GM12878 (cell line): ENCODE measurements at regions not wholly inside any gene's neighbourhood (a gene's known extent, or its start where the extent isn't known, plus 50 kb on each side); places are given as distances from the start of the nearest gene placed in this dataset.

Experiments used
- ATAC-seq: fragments of 200-7000 bp; cut with Tn5 transposase; 3 replicates; pipeline ENCODE4 v1.9.1; 2020; ENCODE audit warnings: mild to moderate bottlenecking, moderate library complexity
- BruUV-seq: library from RNA; stranded (reverse); fragments of 400-500 nt; replicated peaks from 2 replicates; lab custom pipeline; 2021; lab: Mats Ljungman, UMichigan
- CTCF ChIA-PET: fragments of 300-600 bp; sonication (Branson Sonifier 250); formaldehyde crosslinking; extraction: SDS; loops from one replicate; lab custom pipeline; 2021; ENCODE audit warnings: inconsistent platforms; lab: Yijun Ruan, JAX
- POLR2A ChIA-PET: fragments of 350-600 bp; formaldehyde crosslinking; extraction: SDS; loops from one replicate; lab custom pipeline; 2021; ENCODE audit warnings: inconsistent platforms; lab: Charles Lee
- RAD21 ChIA-PET: fragments of 300-600 bp; sonication (Branson Sonifier 250); formaldehyde crosslinking; loops from one replicate; lab custom pipeline; 2023; ENCODE audit warnings: antibody characterized with exemption; ENCODE audit not compliant: unreplicated experiment; lab: Charles Lee
- SMC1A ChIA-PET: fragments of 300-600 bp; sonication (Branson Sonifier 250); formaldehyde crosslinking; loops from one replicate; lab custom pipeline; 2023; ENCODE audit not compliant: unreplicated experiment, uncharacterized antibody; lab: Charles Lee
- DNase-seq: peaks from one replicate; pipeline ENCODE4 v3.0.0-alpha.2; 2011; ENCODE audit warnings: low read depth, low spot score
- FAIRE-seq: peaks from 3 replicates; lab custom pipeline; 2011; peaks lifted over from hg19 to GRCh38; lab: Jason Lieb, UNC
- H2AFZ ChIP-seq: 2 replicates; pipeline ENCODE4 v1.6.0; 2011; ENCODE audit warnings: low read depth, low read length, control low read depth; ENCODE audit not compliant: control insufficient read depth
- H3K27ac ChIP-seq: 2 replicates; pipeline ENCODE4 v1.5.1; 2011; ENCODE audit warnings: control low read depth; ENCODE audit not compliant: control insufficient read depth, insufficient read depth
- H3K27me3 ChIP-seq, 2 experiments: replicated peaks in 1 of 2; 2 replicates each; pipeline versions ENCODE4 v1.6.0 to v1.6.1; 2011; ENCODE audit warnings: low read length in 1 of 2; ENCODE audit not compliant: control insufficient read depth in 2 of 2, insufficient read depth in 2 of 2
- H3K36me3 ChIP-seq, 2 experiments: 2 replicates each; pipeline ENCODE4 v1.5.1; 2011; ENCODE audit warnings: low read length in 1 of 2; ENCODE audit not compliant: control insufficient read depth in 2 of 2, insufficient read depth in 2 of 2
- H3K4me1 ChIP-seq: 2 replicates; pipeline ENCODE4 v1.6.1; 2011; ENCODE audit warnings: mild to moderate bottlenecking, low read length, moderate library complexity, mixed read lengths; ENCODE audit not compliant: control insufficient read depth, insufficient read depth
- H3K4me2 ChIP-seq: 2 replicates; pipeline ENCODE4 v1.6.0; 2011; ENCODE audit warnings: control low read depth; ENCODE audit not compliant: control insufficient read depth, insufficient read depth
- H3K4me3 ChIP-seq: fragments of 200-600 bp; sonication (generic); 2 replicates; pipeline ENCODE4 v1.5.1; 2016
- H3K79me2 ChIP-seq: 2 replicates; pipeline ENCODE4 v1.6.0; 2011; ENCODE audit warnings: low read length; ENCODE audit not compliant: control insufficient read depth, insufficient read depth
- H3K9ac ChIP-seq: 2 replicates; pipeline ENCODE4 v1.8.0; 2011; ENCODE audit warnings: low read length, control low read depth, mixed read lengths; ENCODE audit not compliant: control insufficient read depth, insufficient read depth
- H3K9me3 ChIP-seq: replicated peaks from 3 replicates; pipeline ENCODE4 v1.5.1; 2011; ENCODE audit warnings: mild to moderate bottlenecking, low read length; ENCODE audit not compliant: control insufficient read depth, insufficient read depth
- H4K20me1 ChIP-seq: 2 replicates; pipeline ENCODE4 v1.6.0; 2011; ENCODE audit not compliant: control insufficient read depth, insufficient read depth
- CHD2 ChIP-seq: IDR thresholded peaks from 2 replicates; pipeline ENCODE4 v1.6.1; 2011; ENCODE audit warnings: low read depth, low read length, improper control_type of control experiment, borderline replicate concordance
- CTCF ChIP-seq, 3 experiments: IDR thresholded peaks in 2 of 3; conservative IDR thresholded peaks in 1 of 3; 2 replicates each; pipeline ENCODE4 v1.5.1; 2011; ENCODE audit warnings: low read depth in 3 of 3, low read length in 3 of 3, mild to moderate bottlenecking in 3 of 3, control low read depth in 2 of 3, moderate library complexity in 2 of 3, inconsistent platforms in 1 of 3, mixed read lengths in 1 of 3; ENCODE audit not compliant: control insufficient read depth in 2 of 3, insufficient read depth in 1 of 3; ENCODE audit errors: extremely low read depth in 1 of 3
- GATAD2B ChIP-seq: fragments of 450-650 bp; conservative IDR thresholded peaks from 2 replicates; pipeline ENCODE4 v1.6.1; 2017; ENCODE audit warnings: low read depth, mild to moderate bottlenecking, moderate library complexity
- KAT2A ChIP-seq: conservative IDR thresholded peaks from 2 replicates; pipeline ENCODE4 v1.6.1; 2011; ENCODE audit warnings: low read depth, low read length; ENCODE audit not compliant: control insufficient read depth
- POLR2A ChIP-seq: IDR thresholded peaks from 2 replicates; pipeline ENCODE4 v1.6.1; 2011; ENCODE audit warnings: low read depth, mild to moderate bottlenecking, low read length
- STAT1 ChIP-seq: fragments of 450-650 bp; conservative IDR thresholded peaks from 2 replicates; pipeline ENCODE4 v1.6.1; 2014; ENCODE audit warnings: antibody characterized with exemption, mild to moderate bottlenecking
- WGBS: methylation state at CpG from one replicate; pipeline ENCODE4 v1.1.6; 2016; ENCODE audit warnings: low lambda C conversion rate; ENCODE audit not compliant: insufficient replicate concordance, insufficient coverage; ENCODE audit errors: missing lambda C conversion rate; 5-methylcytosine and 5-hydroxymethylcytosine counted together
- in situ Hi-C: fragments of 300-500 bp; cut with MboI; formaldehyde crosslinking; loops from 9 replicates; pipeline ENCODE4 v1.14.3; 2018; ENCODE audit warnings: mixed read lengths
- intact Hi-C: fragments of 100-400 bp; cut with micrococcal nuclease; formaldehyde crosslinking; loops from one replicate; pipeline ENCODE4 v1.14.2; 2022; ENCODE audit not compliant: unreplicated experiment

GRCh38 chr6:62746968-62747367, 460.9 kb upstream of the KHDRBS2 start:
- Histone ChIP-seq H4K20me1 (no peaks in the 10 kb centered on the region), H3K79me2 (no peaks in the 10 kb centered on the region), H2AFZ (no peak overlapping the region), H3K9ac (no peak overlapping the region), H3K36me3 (no peaks in the 10 kb centered on the region), H3K4me3 (no peak overlapping the region), H3K4me2 (no peak overlapping the region), H3K9me3 (no peaks in the 10 kb centered on the region), H3K27ac (no peak overlapping the region), H3K27me3 (no peaks in the 10 kb centered on the region), H3K4me1 (no peaks in the 10 kb centered on the region)
- SMC1A ChIA-PET = no interaction called here
- WGBS = 5% methylated on average over 1 of the region's 1 CpG
- POLR2A ChIA-PET = no interaction called here
- RAD21 ChIA-PET = interaction anchor here (0.7 kb wide), 1 partner anchor 27 kb away, joined by 3 read pairs; no protein-coding TSS in a partner anchor
- BruUV-seq = no TSS peak
- intact Hi-C loops = no loop called here
- in situ Hi-C loops = no loop called here
- ATAC-seq = peak; percentile 54
- DNase-seq = no peak
- CTCF ChIA-PET = interaction anchor here (1.2 to 1.6 kb wide), 2 partner anchors 16 to 19 kb away, joined by 3 to 4 read pairs; no protein-coding TSS in a partner anchor
- no peak for FAIRE-seq
- peak in 1 of 3 experiments; percentile 20; a peak in 1 of 6 replicates for TF ChIP-seq CTCF (IDR thresholded peaks at IDR 0.05 in 2 of 3, conservative IDR thresholded peaks at IDR 0.05 in 1 of 3; ENCODE audit: control insufficient read depth in 2 of 3, extremely low read depth in 1 of 3, insufficient read depth in 1 of 3, low read depth in 3 of 3, low read length in 3 of 3)
- no peak for TF ChIP-seq POLR2A

DNA sequence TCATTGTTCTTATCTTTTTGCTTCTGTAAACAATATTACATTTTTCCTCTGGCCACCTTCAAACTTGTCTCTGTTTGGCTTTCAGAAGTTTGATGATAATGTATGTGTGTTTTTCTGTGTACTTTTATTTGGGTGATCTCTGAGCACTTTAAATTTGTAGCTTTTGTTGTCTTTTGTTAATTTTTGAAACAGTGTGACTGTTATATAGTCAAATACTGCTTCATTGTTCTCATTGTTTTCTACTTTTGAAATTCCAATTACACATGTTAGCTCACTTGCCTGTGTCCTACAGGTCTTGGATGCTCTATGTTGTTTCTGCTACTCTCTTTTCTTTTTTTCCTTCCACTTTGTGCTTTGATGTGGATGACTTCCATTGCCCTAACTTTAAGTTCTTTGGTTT, 460.1 kb upstream of the KHDRBS2 start:
- Histone ChIP-seq H3K79me2 (no peaks in the 10 kb centered on the region), H3K36me3 (no peaks in the 10 kb centered on the region), H3K27me3 (no peaks in the 10 kb centered on the region)
- no TSS peak for BruUV-seq
- ATAC-seq = no peak
- no peak for DNase-seq
- in situ Hi-C loops = no loop called here
- TF ChIP-seq STAT1 = no peak
- TF ChIP-seq GATAD2B = no peak
- no peak for TF ChIP-seq CHD2
- TF ChIP-seq KAT2A = no peak
- TF ChIP-seq, all 136 proteins: peak for 0
- ChIA-PET POLR2A (no interaction called here), RAD21 (no interaction called here), SMC1A (no interaction called here), CTCF (interaction anchor here (0.8 kb wide), 1 partner anchor 527 kb away, joined by 3 read pairs; no protein-coding TSS in a partner anchor)
- Histone ChIP-seq H2AFZ (no peak overlapping the region), H3K4me2 (no peak overlapping the region), H3K9ac (no peak overlapping the region), H3K9me3 (no peaks in the 10 kb centered on the region), H3K27ac (no peak overlapping the region), H4K20me1 (no peaks in the 10 kb centered on the region), H3K4me3 (no peak overlapping the region), H3K4me1 (no peaks in the 10 kb centered on the region)
- FAIRE-seq = no peak
- intact Hi-C loops = no loop called here
